GM19468 (cell line): ENCODE measurements at regions not wholly inside any gene's neighbourhood (a gene's known extent, or its start where the extent isn't known, plus 50 kb on each side); places are given as distances from the start of the nearest gene placed in this dataset.

Experiments used
- ATAC-seq: cut with Tn5 transposase; IDR thresholded peaks from one replicate; pipeline ENCODE4 v1.9.1; 2021; ENCODE audit warnings: mild to moderate bottlenecking, moderate library complexity, moderate number of reproducible peaks; ENCODE audit not compliant: unreplicated experiment; ENCODE audit errors: extremely low read depth

GRCh38 chr9:103881419-103881818, 212.7 kb upstream of the SMC2 start:
- ATAC-seq = no peak

DNA sequence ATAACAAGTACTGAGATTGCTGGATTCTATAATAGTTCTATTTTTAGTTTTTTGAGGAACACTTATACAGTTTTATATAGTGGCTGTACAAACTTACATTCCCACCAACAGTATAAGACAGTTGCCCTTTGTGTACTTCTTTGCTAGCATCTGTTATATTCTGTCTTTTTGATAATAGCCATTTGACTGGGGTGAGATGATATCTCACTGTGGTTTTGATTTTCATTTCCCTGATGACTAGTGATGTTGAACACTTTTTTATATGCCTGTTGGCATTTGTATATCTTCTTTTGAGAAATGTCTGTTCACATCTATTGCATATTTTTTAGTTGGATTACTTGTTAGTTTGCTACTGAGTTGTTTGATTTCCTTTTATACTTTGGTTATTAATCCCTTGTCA, 204.1 kb upstream of the SMC2 start:
- no peak for ATAC-seq

GRCh38 chr9:103894184-103894583, 199.9 kb upstream of the SMC2 start:
- ATAC-seq = no peak

DNA sequence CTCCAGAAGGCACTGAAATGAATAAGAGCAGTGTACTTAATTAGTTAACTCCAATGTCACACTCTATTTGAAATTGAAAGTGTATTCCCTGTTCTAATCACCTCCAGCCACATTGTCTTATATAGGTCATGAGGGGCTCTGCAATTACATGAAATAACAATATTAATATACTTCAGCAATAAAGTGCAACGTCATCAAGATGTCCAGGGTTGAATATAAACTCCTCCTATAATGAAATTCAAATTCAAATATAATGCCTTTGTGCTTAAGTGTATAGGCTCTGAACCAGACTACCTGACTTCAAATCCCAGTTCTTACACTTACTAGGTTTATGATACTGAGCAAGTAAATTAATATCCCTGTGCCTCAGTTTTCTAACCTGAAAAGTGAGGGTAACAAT, 195.6 kb upstream of the SMC2 start:
- no peak for ATAC-seq

GRCh38 chr9:103899866-103900265, 194.2 kb upstream of the SMC2 start:
- ATAC-seq = no peak

- ATAC-seq = no peak
Measured at GRCh38 chr9:103900466-103900865, 193.6 kb upstream of the SMC2 start.

DNA sequence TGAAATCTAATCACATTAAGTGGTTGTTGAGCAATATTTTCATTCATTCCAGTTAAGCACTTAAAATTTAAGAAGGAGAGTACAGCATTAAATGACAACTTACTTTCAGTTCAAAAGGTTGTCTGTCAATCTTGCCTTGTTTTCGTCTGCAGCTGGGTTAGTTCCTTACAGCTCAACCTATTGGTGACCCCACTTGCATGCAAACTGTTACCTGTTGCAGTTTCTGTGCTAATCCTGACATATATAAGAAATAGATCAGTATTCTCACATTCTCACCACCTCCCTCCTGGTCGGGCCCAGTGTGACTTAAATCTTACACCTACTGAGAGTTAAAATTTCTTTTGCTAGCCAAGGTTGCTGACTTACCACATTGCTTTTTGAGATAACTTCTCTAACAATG, 191.8 kb upstream of the SMC2 start:
- ATAC-seq = no peak

GRCh38 chr9:103904242-103904641, 189.9 kb upstream of the SMC2 start:
- no peak for ATAC-seq

- ATAC-seq = no peak
Measured at GRCh38 chr9:103913899-103914298, 180.2 kb upstream of the SMC2 start.

DNA sequence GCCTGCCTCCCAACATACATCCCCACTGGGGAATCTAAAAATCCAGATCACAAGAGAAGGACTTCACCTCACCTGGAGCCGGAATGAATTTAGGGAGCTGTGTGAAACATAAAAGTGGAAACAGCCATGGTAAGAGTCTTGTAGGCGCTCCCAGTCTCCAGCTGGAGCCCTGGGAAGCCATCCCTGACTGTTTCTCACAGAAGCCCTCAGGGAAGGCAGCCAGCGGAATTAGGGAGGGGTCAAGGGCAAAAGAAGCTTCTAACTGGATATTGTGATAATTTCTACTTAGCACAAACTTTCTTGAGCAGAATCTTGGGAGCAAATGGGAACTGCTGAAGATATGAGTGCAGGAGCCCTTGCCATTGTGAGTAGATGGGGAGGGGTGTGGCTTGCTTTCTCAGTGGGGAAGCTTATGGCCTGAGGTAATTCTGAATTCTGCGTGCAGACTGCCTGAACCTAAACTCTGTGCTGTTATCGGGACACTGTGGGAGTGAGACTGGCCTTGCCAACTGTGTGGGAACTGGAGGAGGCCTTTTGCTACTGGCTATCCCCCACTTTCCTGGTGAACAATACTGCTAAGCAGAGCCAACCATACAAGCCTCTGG, 174.4 kb upstream of the SMC2 start:
- ATAC-seq = no peak

DNA sequence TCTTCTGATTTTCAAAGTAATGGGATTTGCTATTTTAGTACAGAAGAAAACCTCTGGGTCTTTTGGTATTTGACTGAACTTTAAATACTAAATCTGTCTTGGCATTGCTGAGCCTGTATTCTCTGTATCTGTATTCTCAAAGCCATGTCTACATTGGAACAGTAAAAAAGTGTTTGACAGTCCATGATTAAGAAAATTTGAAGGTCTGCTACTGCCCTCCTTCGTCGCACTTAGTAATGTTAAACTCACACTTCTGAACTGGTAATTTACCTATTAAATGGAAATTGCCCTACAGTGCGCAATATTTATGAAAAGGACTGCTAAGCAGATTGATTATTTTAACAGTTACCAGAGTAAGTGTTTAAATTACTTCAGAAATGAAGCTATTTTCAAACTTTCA, 165.7 kb upstream of the SMC2 start:
- ATAC-seq = no peak

DNA sequence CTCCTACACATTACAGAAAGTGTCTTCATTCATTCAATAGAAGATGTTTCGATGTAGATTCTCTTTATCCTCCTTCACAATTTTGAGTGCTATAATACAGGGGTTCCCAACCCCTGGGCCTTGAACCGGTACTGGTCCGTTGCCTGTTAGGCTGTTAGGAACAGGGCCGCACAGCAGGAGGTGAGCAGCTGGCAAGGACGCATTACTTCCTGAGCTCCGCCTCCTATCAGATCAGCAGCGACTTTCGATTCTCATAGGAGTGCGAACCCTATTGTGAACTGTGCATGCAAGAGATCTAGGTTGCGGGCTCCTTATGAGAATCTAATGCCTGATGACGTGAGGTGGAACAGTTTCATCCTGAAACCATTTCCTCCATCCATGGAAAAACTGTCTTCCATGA, 153.0 kb upstream of the SMC2 start:
- ATAC-seq = no peak

- ATAC-seq = no peak
Measured at GRCh38 chr9:103942200-103942599, 151.9 kb upstream of the SMC2 start.

GRCh38 chr9:103942651-103943050, 151.5 kb upstream of the SMC2 start:
- ATAC-seq = no peak

- no peak for ATAC-seq
Measured at GRCh38 chr9:103949096-103949495, 145.0 kb upstream of the SMC2 start.

- no peak for ATAC-seq
Measured at GRCh38 chr9:103977163-103977562, 116.9 kb upstream of the SMC2 start.

GRCh38 chr9:103978396-103978795, 115.7 kb upstream of the SMC2 start:
- ATAC-seq = no peak

DNA sequence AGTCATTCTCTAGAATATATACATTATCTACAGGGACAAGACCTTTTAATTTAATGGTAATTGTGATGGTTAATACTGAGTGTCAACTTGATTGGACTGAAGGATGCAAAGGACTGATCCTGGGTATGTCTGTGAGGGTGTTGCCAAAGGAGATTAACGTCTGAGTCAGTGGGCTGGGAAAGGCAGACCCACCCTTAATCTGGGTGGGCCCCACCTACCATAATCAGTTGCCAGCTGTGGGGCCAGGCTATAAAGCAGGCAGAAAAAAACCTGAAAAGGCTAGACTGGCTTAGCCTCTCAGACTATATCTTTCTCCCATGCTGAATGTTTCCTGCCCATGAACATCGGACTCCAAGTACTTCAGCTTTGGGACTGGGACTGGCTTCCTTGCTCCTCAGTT, 112.2 kb upstream of the SMC2 start:
- ATAC-seq = no peak

DNA sequence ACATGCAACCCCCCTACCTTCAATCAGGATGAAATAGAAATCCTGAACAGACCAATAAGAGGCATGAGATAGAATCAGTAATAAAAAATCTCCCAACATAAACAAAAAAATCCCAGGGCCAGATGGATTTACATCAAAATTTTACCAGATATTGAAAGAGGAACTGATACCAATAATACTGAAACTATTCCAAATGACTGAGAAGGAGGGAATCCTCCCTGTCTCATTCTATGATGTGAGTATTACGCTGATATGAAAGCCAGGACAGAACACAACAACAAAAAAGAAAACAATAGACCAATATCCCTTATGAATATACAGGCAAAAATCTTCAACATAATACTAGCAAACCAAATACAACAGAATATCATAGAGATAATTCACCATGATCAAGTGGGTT, 109.0 kb upstream of the SMC2 start:
- no peak for ATAC-seq

GRCh38 chr9:103988821-103989220, 105.3 kb upstream of the SMC2 start:
- ATAC-seq = no peak

GRCh38 chr9:103990311-103990710, 103.8 kb upstream of the SMC2 start:
- ATAC-seq = no peak

DNA sequence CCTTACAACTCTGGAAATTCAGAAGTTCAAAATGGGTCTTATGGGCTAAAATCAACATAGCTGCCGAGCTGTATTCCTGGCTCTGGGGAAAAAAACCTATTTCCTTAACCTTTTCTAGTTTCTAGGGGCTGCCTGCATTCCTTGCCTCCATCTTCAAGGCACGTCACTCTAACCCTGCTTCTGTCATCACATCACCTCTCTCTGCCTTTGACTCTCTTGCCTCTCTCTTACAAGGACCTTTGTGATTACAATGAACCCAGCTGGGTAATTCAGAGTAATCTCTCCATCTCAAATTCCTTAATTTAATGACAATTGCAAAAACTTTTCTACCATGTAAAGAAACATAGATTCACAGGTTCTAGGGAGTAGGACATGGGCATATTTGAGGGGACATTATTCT, 103.1 kb upstream of the SMC2 start:
- no peak for ATAC-seq

- peak; percentile 35 for ATAC-seq
Measured at GRCh38 chr9:103991698-103992097, 102.4 kb upstream of the SMC2 start.
